Astrocyte of the cerebellum (primary cell): ENCODE measurements at regions not wholly inside any gene's neighbourhood (a gene's known extent, or its start where the extent isn't known, plus 50 kb on each side); places are given as distances from the start of the nearest gene placed in this dataset.
"Not testable (repeated sequence)": the region's sequence is repeated elsewhere in the genome, so short reads cannot be mapped to it uniquely, and the experiment has no call there.

Experiments used
- DNase-seq: peaks from one replicate; pipeline ENCODE4 v3.0.0-alpha.2; 2011; ENCODE audit warnings: low read depth
- H3K4me3 ChIP-seq: 2 replicates; pipeline ENCODE4 v1.5.1; 2011; ENCODE audit warnings: mild to moderate bottlenecking, low read depth, low read length, moderate library complexity
- in situ Hi-C: cut with HindIII; loops from 2 replicates; pipeline ENCODE4 v1.10.0; 2017; ENCODE audit warnings: low sequenced_read_pairs
- TF ChIP-seq, protein P1 (sequence below): IDR thresholded peaks from 2 replicates; pipeline ENCODE4 v1.5.1; 2012; ENCODE audit warnings: low read length, low read depth, moderate library complexity, mild to moderate bottlenecking; ENCODE audit errors: missing control alignments

DNA sequence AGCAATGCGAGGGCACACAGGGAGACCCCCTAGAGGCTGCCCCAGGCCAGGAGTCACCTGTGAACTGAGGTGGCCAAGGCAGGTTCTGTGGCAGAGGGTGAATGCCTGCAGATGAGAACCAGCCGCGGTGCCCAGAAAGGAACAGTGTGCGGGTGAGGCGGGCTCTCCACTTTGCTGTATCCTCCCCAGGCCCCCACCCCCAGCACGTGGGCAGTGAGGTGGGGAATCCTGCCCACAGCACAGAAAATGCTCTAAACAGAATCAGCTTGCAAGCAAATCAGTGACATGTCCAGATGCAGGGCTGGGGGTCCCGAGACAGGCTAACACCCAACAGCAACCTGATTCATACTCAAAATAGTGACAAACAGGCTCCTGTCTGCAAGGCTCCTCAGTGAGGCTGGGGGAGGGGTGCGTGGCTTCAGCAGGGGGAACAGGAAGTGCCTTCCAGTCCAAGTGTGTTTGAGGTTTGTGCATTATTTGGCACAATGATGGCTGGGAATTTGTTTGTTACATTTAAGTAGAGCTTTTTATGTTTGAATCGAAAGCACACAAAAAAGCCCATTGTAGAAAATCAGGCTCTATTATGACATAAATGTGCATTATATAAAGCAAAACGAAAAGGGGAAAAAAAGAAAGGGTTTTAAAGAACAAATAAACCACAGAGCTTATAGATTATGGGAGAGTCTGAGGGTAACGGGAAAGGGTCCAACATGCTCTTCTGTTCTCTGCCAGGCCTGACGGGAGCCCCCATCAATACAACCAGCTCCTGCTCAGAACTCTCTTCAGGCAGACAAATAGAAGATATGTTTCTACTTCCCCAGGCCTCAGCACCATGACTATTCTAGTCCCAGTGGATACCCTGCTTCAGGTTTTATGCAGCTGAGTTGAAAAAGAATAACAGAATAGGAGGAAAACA lies 201.3 kb downstream of the HSD17B3 start:
- H3K4me3 ChIP-seq: no peak overlapping the region
- no peak for DNase-seq
- TF ChIP-seq, protein P1, sequence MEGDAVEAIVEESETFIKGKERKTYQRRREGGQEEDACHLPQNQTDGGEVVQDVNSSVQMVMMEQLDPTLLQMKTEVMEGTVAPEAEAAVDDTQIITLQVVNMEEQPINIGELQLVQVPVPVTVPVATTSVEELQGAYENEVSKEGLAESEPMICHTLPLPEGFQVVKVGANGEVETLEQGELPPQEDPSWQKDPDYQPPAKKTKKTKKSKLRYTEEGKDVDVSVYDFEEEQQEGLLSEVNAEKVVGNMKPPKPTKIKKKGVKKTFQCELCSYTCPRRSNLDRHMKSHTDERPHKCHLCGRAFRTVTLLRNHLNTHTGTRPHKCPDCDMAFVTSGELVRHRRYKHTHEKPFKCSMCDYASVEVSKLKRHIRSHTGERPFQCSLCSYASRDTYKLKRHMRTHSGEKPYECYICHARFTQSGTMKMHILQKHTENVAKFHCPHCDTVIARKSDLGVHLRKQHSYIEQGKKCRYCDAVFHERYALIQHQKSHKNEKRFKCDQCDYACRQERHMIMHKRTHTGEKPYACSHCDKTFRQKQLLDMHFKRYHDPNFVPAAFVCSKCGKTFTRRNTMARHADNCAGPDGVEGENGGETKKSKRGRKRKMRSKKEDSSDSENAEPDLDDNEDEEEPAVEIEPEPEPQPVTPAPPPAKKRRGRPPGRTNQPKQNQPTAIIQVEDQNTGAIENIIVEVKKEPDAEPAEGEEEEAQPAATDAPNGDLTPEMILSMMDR: no peak
- in situ Hi-C loops: no loop called here

DNA sequence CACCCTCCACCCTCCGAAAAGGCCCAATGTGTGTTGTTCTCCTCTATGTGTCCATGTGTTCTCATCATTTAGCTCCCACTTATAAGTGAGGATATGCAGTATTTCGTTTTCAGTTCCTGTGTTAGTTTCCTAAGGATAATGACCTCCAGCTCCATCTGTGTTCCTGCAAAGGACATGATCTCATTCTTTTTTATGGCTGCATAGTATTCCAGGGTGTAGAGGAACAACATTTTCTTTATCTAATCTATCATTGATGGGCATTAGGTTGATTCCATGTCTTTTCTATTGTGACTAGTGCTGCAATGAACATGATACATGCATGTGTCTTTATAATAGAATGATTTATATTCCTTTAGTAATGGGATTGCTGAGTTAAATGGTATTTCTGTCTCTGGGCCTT lies 211.3 kb downstream of the HSD17B3 start:
- H3K4me3 ChIP-seq, DNase-seq, in situ Hi-C loops: not testable (repeated sequence)

DNA sequence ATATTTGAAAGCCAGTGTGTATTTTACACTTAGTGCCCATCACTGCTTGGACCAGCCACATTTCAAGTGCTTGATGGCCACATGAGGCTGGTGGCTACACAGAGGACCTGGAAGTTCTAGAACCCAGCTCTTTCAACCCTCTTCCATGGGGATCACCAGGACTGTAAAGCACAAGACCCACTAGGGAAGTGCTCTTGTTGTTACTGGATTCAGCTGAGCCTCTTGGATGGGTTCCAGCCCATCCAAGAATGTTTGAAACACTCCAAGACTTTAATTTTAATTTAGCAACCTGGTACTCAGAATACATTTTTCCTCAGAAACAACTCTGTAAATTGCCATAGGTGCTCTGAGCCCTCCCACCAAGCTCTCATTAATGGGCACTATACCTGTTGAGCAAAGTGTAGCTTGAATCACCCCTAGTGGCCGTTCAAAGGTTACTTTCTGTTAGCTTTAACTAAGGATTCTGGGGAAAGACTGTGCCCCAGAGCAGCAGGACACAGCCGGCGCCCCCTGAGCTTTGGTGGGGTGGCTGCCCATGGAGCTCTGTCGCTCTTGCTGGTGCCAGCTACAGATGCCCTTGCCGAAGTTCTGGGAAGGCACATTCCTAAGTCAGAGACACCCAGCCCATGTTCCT lies 212.4 kb downstream of the HSD17B3 start:
- TF ChIP-seq, protein P1: no peak
- in situ Hi-C loops: no loop called here
- DNase-seq: no peak
- H3K4me3 ChIP-seq: no peak overlapping the region

DNA sequence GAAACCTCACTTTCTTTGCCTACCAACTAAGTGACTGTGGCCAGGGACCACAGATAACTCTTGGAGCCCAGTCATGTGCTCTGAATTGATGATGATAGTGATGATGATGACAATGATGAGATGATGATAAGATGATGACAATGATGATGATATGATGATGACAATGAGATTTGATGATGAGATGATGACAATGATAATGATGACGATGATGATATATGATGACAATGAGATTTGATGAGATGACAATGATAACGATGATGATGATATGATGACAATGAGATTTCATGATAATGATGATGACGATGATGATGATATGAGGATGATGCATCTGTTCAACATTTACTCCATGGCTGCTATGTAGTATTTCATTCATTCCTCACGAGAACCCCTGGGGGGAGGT lies 213.0 kb downstream of the ERCC6L2 start:
- in situ Hi-C loops: no loop called here
- DNase-seq: no peak
- TF ChIP-seq, protein P1: no peak
- no peak overlapping the region for H3K4me3 ChIP-seq

DNA sequence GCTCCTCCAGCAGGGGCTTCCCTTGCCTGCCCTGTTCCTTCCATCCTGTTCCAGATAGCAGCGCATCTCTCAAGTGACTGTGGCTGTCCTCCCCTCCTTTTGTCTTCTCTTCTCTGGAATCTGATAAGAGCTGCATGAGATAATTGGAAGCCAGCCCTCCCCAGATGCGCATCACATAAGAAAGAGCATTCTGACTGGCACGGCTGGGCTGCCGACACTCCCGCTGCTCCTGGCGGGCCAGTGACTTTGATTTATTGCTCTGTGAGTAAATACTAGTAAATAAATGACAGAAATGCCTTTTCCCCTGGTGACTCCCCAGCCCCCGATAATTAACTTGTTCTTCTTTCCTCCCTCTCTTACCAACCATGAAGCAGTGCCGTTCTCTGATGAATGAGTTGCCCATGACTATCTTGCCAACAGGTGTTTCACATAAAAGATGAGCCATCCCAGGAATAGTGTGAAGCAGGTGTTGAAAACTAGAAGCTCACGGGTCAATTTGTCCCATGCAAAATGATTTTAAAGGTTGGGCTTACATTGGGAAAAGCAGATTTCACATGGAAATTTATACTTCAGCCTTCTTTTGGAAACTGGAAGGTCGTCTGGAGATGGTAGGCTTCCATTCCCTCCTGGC lies 212.3 kb downstream of the ERCC6L2 start:
- H3K4me3 ChIP-seq: no peak overlapping the region
- in situ Hi-C loops: no loop called here
- TF ChIP-seq, protein P1: no peak
- DNase-seq: no peak

DNA sequence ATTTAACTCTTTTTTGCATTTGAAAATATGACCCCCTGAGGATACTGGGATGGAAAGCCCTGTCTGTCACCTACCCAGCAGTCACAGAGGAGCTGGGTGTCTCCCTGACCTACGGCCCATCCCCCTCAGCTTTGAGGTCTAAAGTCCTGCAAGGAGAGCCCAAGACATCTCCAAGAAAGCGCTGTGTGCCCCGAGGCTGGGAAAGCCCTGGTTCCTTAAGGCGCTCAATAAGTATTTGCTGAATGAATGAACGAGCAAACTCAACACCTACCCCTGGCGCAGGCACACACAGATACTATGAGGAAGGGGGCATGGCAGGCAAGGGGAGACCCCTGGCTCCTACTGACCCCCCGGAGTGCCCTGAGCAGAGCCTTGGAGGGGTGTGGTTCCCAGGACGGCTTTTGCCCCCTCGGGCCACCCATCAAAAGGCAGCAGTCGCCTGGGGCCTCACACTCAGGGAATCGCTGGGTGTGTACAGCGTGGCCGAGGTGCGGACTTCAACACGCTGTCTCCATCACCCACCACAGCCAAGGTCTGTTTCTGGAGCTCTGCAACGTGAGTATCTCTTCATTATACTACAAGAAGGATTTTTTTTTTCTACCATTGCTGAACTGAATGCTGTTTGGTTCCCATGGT lies 211.6 kb downstream of the ERCC6L2 start:
- TF ChIP-seq, protein P1: no peak
- no peak for DNase-seq
- no peak overlapping the region for H3K4me3 ChIP-seq
- in situ Hi-C loops: no loop called here
